IPS-18a (cell line): ENCODE measurements at regions not wholly inside any gene's neighbourhood (a gene's known extent, or its start where the extent isn't known, plus 50 kb on each side); places are given as distances from the start of the nearest gene placed in this dataset.

Experiments
- H3K27ac ChIP-seq: one replicate; pipeline ENCODE4 v1.5.1; 2013; ENCODE audit warnings: low read length
- H3K27me3 ChIP-seq: one replicate; pipeline ENCODE4 v1.6.1; 2013; ENCODE audit warnings: mild to moderate bottlenecking, low read length; ENCODE audit not compliant: control insufficient read depth, insufficient read depth
- H3K36me3 ChIP-seq: one replicate; pipeline ENCODE4 v1.6.1; 2013; ENCODE audit warnings: low read depth, low read length; ENCODE audit not compliant: control insufficient read depth
- H3K4me1 ChIP-seq: one replicate; pipeline ENCODE4 v1.6.1; 2013; ENCODE audit warnings: low read depth, low read length; ENCODE audit not compliant: control insufficient read depth
- H3K4me3 ChIP-seq: one replicate; pipeline ENCODE4 v1.5.1; 2013; ENCODE audit warnings: low read length
- H3K9ac ChIP-seq: one replicate; pipeline ENCODE4 v1.6.1; 2013; ENCODE audit warnings: mild to moderate bottlenecking, low read length, moderate library complexity
- H3K9me3 ChIP-seq: one replicate; pipeline ENCODE4 v1.6.1; 2013; ENCODE audit warnings: low read depth, low read length; ENCODE audit not compliant: control insufficient read depth

DNA sequence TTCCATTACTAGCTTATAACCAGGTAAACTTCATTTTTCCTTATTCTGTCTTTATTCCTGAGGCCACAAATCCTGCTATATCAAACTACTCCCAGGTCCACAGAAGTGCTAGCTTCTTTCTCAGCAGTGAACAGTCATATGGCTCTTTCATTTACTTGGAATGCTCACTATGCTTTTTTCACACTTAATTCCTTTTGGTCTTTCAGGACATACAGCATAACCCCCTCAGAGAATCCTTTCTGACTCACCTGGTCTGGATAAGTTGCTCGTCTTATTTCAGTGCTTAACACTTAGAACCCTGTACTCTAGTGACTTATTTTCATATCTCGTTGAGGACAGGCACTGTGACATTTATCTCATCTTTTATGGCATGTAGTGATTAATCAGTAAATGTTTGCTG, 325.0 kb upstream of the UBE2E3 start:
- Histone ChIP-seq H3K27ac (no peak overlapping the region), H3K27me3 (no peaks in the 10 kb centered on the region), H3K4me3 (no peak overlapping the region), H3K4me1 (no peaks in the 10 kb centered on the region), H3K36me3 (no peaks in the 10 kb centered on the region), H3K9me3 (no peaks in the 10 kb centered on the region), H3K9ac (no peak overlapping the region)

DNA sequence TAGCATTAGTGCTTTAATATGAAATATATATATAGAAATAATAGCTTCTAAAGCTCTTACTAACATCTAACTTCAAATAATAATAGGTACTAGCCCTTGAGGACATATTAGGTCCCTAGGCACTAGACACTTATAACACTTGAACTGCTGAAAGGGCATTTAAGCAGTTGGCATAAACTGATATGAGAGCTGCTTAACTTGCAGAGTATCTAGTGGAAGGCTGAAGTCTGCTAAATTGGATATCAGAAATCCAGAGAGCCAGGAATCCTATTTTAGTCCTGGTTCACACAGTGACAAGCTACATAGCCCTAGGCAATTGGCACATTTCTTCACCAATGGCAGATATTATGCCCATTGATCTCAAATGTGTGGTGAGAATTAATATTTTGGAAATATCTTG, 326.9 kb upstream of the UBE2E3 start:
- Histone ChIP-seq H3K27me3 (no peaks in the 10 kb centered on the region), H3K4me3 (no peak overlapping the region), H3K27ac (no peak overlapping the region), H3K4me1 (no peaks in the 10 kb centered on the region), H3K9me3 (no peaks in the 10 kb centered on the region), H3K9ac (no peak overlapping the region), H3K36me3 (no peaks in the 10 kb centered on the region)

DNA sequence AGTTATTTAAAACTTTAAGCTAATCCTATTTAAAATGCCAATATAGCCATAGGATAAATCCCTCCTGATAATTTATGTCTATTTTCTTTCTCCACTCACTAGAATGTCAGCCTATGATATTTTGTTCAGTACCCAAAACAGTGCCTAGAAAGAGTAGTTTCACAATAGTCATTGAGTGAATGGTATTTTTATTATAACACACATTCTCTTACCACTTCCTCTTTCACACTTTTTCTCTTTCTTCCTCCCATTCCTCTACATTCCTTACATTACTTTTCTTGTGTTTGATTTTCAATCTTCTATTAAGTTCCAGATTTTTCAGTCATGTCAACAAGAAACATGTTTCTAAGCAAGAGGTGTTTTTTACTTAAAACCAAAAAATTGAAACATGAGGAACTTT, 327.6 kb upstream of the UBE2E3 start:
- no peaks in the 10 kb centered on the region for H3K27me3 ChIP-seq
- H3K4me3 ChIP-seq: no peak overlapping the region
- no peaks in the 10 kb centered on the region for H3K36me3 ChIP-seq
- H3K9me3 ChIP-seq: no peaks in the 10 kb centered on the region
- no peak overlapping the region for H3K27ac ChIP-seq
- H3K9ac ChIP-seq: no peak overlapping the region
- no peaks in the 10 kb centered on the region for H3K4me1 ChIP-seq

DNA sequence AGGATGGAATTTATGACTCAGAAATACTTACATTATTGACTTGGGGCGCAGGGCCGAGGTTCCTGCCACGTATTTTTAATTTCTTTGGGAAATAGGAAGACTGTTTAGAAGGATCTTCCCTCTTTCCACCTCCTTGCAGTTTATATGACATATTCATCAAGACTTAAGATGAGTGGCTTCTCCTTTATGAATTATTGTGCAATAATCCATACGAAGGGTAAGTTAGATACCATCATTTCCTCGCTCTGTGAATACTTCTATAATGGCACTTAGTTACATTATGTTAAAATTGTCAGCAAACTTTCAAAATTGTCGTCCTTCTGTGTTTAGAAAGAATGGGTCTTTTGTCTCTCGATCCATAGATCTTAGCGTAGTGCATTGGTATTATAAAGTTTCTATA, 328.8 kb upstream of the UBE2E3 start:
- H3K27me3 ChIP-seq: no peaks in the 10 kb centered on the region
- no peaks in the 10 kb centered on the region for H3K9me3 ChIP-seq
- no peak overlapping the region for H3K4me3 ChIP-seq
- H3K27ac ChIP-seq: no peak overlapping the region
- no peaks in the 10 kb centered on the region for H3K36me3 ChIP-seq
- no peaks in the 10 kb centered on the region for H3K4me1 ChIP-seq
- H3K9ac ChIP-seq: no peak overlapping the region

DNA sequence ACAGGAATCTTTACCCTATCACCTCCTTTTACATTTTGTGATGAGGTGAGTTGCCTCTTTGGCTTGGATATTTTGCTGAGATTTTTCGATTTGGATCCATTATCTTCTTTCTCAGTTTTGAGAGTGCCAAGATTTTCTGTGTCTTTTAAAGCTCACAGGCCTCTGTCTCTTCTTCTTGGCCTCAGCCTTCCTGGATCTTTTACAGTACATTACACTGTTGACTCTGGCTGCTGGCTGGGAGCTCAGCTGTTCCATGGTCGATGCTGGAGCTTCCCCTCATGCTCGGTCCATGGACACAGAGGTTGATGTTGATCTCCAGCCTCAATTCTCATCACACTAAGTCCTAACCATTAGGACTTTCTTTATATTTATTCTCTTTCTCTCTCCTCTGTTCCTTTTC, 332.8 kb upstream of the UBE2E3 start:
- Histone ChIP-seq H3K27me3 (no peaks in the 10 kb centered on the region), H3K4me1 (no peaks in the 10 kb centered on the region), H3K9ac (no peak overlapping the region), H3K27ac (no peak overlapping the region), H3K36me3 (no peaks in the 10 kb centered on the region), H3K4me3 (no peak overlapping the region), H3K9me3 (no peaks in the 10 kb centered on the region)

DNA sequence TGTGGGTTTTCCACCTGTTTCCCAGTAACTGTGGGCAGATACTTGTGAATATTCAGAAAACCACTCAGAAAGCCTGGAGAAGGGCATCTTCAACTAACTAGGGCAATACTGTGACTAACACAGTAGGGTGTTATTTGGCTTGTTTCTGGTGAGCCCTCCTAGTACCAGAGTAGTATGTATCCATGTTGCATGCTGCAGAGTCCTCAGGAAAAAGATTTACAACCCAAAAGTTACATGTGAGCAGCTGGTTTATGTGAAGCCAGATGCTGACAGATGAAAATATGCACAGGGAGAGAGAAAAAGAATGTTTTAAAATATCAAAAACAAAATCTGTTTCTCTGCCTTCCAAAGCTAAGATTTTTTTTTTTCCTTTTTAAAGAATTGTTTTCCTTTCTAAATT, 333.2 kb upstream of the UBE2E3 start:
- H3K9me3 ChIP-seq: no peaks in the 10 kb centered on the region
- no peak overlapping the region for H3K4me3 ChIP-seq
- no peaks in the 10 kb centered on the region for H3K27me3 ChIP-seq
- H3K27ac ChIP-seq: no peak overlapping the region
- H3K9ac ChIP-seq: no peak overlapping the region
- no peaks in the 10 kb centered on the region for H3K36me3 ChIP-seq
- H3K4me1 ChIP-seq: no peaks in the 10 kb centered on the region

DNA sequence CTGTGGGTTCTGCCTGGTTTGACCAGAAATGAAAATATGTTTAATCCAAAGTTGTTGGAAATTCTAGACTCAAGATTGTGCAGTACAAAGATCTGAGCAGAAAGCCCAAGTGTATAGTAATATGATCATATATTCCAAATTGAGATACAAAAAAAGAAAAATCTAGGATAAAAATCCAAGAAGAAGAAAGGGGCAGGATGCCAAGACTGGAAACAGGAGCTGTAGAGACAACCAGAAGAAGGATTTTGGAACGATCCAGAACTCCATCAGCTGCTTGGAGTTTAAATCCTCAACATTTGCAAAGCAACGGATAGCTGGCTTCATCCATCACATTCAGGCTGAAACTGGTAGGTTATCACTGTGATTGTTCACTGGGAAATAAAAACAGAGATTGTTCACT, 333.6 kb upstream of the UBE2E3 start:
- H3K4me3 ChIP-seq: no peak overlapping the region
- no peak overlapping the region for H3K9ac ChIP-seq
- no peaks in the 10 kb centered on the region for H3K4me1 ChIP-seq
- no peaks in the 10 kb centered on the region for H3K27me3 ChIP-seq
- H3K36me3 ChIP-seq: no peaks in the 10 kb centered on the region
- no peaks in the 10 kb centered on the region for H3K9me3 ChIP-seq
- H3K27ac ChIP-seq: no peak overlapping the region

DNA sequence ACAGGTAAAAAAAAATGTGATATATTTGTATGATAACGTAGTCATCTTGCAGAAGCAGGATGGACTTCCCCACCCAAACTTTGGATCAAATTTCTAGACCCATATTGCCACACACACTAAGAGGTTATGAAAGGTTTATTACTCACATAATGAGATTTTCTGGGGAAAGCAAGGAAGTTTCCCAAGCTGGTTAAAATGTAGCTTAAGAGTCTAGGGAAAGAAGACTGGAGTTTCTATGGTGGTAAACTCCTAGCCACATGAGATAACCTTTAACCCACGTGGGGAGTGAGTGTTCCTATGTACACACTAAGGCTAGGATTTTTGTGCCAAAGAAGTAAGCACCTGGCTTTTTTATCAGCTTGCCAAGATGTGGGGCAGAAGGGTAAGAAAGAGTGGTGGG, 335.7 kb upstream of the UBE2E3 start:
- Histone ChIP-seq H3K4me1 (no peaks in the 10 kb centered on the region), H3K27me3 (no peaks in the 10 kb centered on the region), H3K9ac (no peak overlapping the region), H3K4me3 (no peak overlapping the region), H3K27ac (no peak overlapping the region), H3K9me3 (no peaks in the 10 kb centered on the region), H3K36me3 (no peaks in the 10 kb centered on the region)

DNA sequence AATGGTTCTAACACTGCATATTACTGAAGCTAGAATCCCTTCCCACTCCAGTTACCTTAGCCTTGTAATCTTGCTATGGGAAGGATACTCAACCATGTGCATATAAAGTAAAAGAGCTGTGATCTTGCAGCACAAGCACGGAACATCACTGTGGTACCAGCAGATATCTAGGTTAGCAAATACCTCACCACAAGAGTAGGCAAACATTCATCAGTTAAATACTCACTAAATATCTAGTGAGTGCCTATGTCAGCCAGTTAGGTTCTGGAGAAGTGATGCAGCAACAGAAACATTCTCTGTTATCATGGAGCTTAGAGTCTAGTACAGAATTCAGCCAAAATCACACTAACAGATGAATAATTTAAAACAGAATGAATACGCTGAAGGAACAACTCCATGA, 349.6 kb upstream of the UBE2E3 start:
- no peaks in the 10 kb centered on the region for H3K27me3 ChIP-seq
- H3K4me3 ChIP-seq: no peak overlapping the region
- H3K27ac ChIP-seq: no peak overlapping the region
- no peaks in the 10 kb centered on the region for H3K36me3 ChIP-seq
- no peaks in the 10 kb centered on the region for H3K9me3 ChIP-seq
- H3K4me1 ChIP-seq: peaks cover 6% of the 10 kb centered on the region
- H3K9ac ChIP-seq: no peak overlapping the region

DNA sequence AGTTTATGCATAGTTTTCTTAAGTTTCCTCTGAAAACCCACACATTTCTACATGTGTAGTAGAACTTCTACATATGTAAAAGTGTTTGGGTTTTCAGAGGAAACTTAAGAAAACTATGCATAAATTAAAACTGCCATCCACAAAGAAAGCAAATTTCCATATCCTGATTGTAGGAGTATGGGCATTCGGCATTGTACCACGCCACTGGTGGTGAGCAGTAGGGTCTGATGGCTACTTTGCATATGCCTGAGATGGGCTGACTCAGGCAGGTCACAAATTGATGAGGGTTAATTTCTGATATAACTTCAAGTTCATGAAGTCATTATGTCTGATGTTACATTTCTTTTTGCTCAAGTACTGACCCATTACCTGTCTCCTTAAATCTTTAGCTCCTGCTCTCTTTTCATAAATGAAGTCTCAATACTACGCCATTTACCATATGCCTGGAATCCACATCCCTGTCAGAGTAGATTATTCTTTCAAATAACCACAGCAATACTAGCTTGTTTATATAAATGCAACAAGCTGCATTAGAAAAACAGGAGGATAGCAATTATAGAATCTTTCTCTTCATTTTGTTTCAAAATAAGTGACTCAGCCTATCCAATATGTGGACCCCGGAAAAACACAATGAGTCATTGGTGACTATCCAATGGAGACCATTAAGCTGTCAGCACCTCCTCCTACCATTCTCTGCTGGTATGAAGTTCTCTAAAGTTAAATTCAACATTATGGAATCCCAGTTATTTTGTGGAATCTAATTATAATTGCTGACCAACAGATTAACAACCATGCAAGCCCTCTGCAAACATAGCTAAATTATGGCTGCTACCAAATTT, 355.2 kb upstream of the UBE2E3 start:
- Histone ChIP-seq H3K27me3 (no peaks in the 10 kb centered on the region), H3K36me3 (no peaks in the 10 kb centered on the region), H3K27ac (no peak overlapping the region), H3K4me3 (no peak overlapping the region), H3K9ac (no peak overlapping the region), H3K9me3 (no peaks in the 10 kb centered on the region), H3K4me1 (no peaks in the 10 kb centered on the region)

DNA sequence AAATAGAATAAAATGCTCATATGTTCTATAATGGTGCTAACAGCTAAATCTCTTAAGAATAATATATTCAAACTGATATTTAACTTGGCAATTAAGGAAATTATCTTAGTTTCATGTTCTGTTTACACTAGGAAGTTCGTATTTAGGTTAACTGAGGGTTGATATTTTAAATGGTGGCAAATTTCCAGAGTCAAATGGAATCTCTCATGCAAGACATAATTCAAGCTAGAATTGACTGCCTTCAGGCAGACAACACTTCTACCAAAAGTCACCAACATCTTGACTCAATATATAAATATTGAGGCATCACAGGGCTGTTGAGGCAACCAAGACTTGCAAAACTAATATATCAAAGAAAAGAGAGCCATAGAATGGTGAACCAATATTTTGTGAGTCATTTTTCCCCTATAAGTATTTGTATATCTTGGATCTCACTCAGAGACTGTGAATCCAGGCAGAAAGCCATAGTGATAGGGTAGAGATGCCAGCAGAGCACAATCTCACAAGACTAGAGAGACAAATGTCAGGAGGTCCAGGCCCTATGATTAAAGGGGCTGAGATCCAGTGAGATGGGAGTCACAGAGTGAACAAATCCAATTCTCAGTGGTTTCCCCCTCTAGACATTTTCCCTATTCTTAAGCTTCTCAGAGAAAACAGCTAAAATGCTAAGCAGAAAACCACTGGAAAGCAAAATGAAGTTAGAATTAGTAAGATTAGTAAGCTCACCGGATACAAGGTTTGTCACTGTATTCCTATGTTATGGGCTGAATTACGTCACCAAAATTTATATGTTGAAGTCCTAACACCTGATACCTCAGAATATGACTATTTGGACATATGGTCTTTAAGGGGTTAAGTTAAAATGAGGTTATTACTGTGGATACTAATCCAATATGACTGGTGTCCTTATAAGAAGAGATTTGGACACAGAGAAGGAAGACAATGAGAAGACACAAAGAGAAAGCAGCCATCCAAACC, 358.2 kb upstream of the UBE2E3 start:
- H3K9ac ChIP-seq: no peak overlapping the region
- no peak overlapping the region for H3K27ac ChIP-seq
- no peaks in the 10 kb centered on the region for H3K9me3 ChIP-seq
- H3K36me3 ChIP-seq: no peaks in the 10 kb centered on the region
- no peaks in the 10 kb centered on the region for H3K4me1 ChIP-seq
- no peak overlapping the region for H3K4me3 ChIP-seq
- H3K27me3 ChIP-seq: no peaks in the 10 kb centered on the region
